AG09319 (cell line): ENCODE measurements at regions not wholly inside any gene's neighbourhood (a gene's known extent, or its start where the extent isn't known, plus 50 kb on each side); places are given as distances from the start of the nearest gene placed in this dataset.

Experiments
- DNase-seq: peaks from one replicate; pipeline ENCODE4 v3.0.0-alpha.2; 2010; ENCODE audit warnings: low read depth; ENCODE audit errors: extremely low read depth
- CTCF ChIP-seq: IDR thresholded peaks from 2 replicates; pipeline ENCODE4 v1.5.1; 2011; ENCODE audit warnings: low read depth, mild to moderate bottlenecking, inconsistent platforms, low read length, moderate library complexity

- no peak for DNase-seq
- TF ChIP-seq CTCF: no peak
Measured at GRCh38 chr5:33067291-33067690, 356.2 kb downstream of the NPR3 start.

- TF ChIP-seq CTCF: no peak
- no peak for DNase-seq
Measured at GRCh38 chr5:33068786-33069185, 357.7 kb downstream of the NPR3 start.

- no peak for DNase-seq
- TF ChIP-seq CTCF: no peak
Measured at GRCh38 chr5:33072296-33072695, 361.2 kb downstream of the NPR3 start.

GRCh38 chr5:33072726-33073125 is 361.6 kb downstream of the NPR3 start:
- no peak for DNase-seq
- no peak for TF ChIP-seq CTCF

- DNase-seq: no peak
- TF ChIP-seq CTCF: no peak
Measured at GRCh38 chr5:33073881-33074327, 362.8 kb downstream of the NPR3 start.

- no peak for TF ChIP-seq CTCF
- no peak for DNase-seq
Measured at GRCh38 chr5:33074548-33074947, 363.4 kb downstream of the NPR3 start.

GRCh38 chr5:33075731-33076130 is 364.6 kb downstream of the NPR3 start:
- DNase-seq: no peak
- no peak for TF ChIP-seq CTCF
